H9 (cell line): ENCODE measurements at regions not wholly inside any gene's neighbourhood (a gene's known extent, or its start where the extent isn't known, plus 50 kb on each side); places are given as distances from the start of the nearest gene placed in this dataset.

Experiments used
- DNase-seq: peaks from one replicate; pipeline ENCODE4 v3.0.0-alpha.2; 2017
- H2AFZ ChIP-seq: one replicate; pipeline ENCODE4 v1.6.1; 2013; ENCODE audit warnings: mild to moderate bottlenecking, low read length, control low read depth, moderate library complexity
- H2AK5ac ChIP-seq: 2 replicates; pipeline ENCODE4 v1.6.1; 2013; ENCODE audit warnings: low read length, control low read depth, mixed read lengths; ENCODE audit not compliant: insufficient read length
- H2BK120ac ChIP-seq: one replicate; pipeline ENCODE4 v1.6.1; 2013; ENCODE audit warnings: low read depth, mild to moderate bottlenecking, low read length, control low read depth, inconsistent platforms; ENCODE audit not compliant: poor library complexity, severe bottlenecking
- H2BK12ac ChIP-seq: 2 replicates; pipeline ENCODE4 v1.6.1; 2013; ENCODE audit warnings: low read length, control low read depth, mixed read lengths, low read depth; ENCODE audit not compliant: insufficient read length
- H2BK15ac ChIP-seq: 2 replicates; pipeline ENCODE4 v1.6.1; 2013; ENCODE audit warnings: low read depth, low read length, control low read depth
- H2BK20ac ChIP-seq: one replicate; pipeline ENCODE4 v1.6.1; 2013; ENCODE audit warnings: low read depth, mild to moderate bottlenecking, low read length, control low read depth, inconsistent platforms; ENCODE audit not compliant: poor library complexity, severe bottlenecking
- H2BK5ac ChIP-seq: 2 replicates; pipeline ENCODE4 v1.6.1; 2013; ENCODE audit warnings: low read length, control low read depth, mixed read lengths; ENCODE audit not compliant: insufficient read length
- H3K14ac ChIP-seq: 2 replicates; pipeline ENCODE4 v1.6.1; 2013; ENCODE audit warnings: low read length, control low read depth; ENCODE audit not compliant: insufficient read depth
- H3K18ac ChIP-seq: 2 replicates; pipeline ENCODE4 v1.6.1; 2013; ENCODE audit warnings: low read depth, mild to moderate bottlenecking, mixed read lengths, low read length, control low read depth; ENCODE audit not compliant: insufficient read length
- H3K23ac ChIP-seq: 2 replicates; pipeline ENCODE4 v1.6.1; 2013; ENCODE audit warnings: low read length, control low read depth, mixed read lengths, low read depth; ENCODE audit not compliant: insufficient read length
- H3K23me2 ChIP-seq: 2 replicates; pipeline ENCODE4 v1.6.1; 2013; ENCODE audit warnings: low read depth, mild to moderate bottlenecking, mixed read lengths, low read length, control low read depth; ENCODE audit not compliant: insufficient read length, poor library complexity, severe bottlenecking
- H3K27ac ChIP-seq: 2 replicates; pipeline ENCODE4 v1.5.1; 2013; ENCODE audit warnings: low read length, control low read depth, mixed read lengths, low read depth; ENCODE audit not compliant: insufficient read length
- H3K27me3 ChIP-seq: 2 replicates; pipeline ENCODE4 v1.6.1; 2013; ENCODE audit warnings: low read length, control low read depth, inconsistent platforms; ENCODE audit not compliant: insufficient read depth
- H3K4ac ChIP-seq: 2 replicates; pipeline ENCODE4 v1.6.1; 2013; ENCODE audit warnings: low read depth, mild to moderate bottlenecking, control low read depth, inconsistent platforms, low read length, moderate library complexity
- H3K4me1 ChIP-seq: 2 replicates; pipeline ENCODE4 v1.6.1; 2013; ENCODE audit warnings: low read length, control low read depth, inconsistent platforms; ENCODE audit not compliant: insufficient read depth
- H3K4me2 ChIP-seq: 2 replicates; pipeline ENCODE4 v1.6.1; 2013; ENCODE audit warnings: low read length, control low read depth, mixed read lengths; ENCODE audit not compliant: insufficient read length, insufficient read depth
- H3K56ac ChIP-seq: 2 replicates; pipeline ENCODE4 v1.6.1; 2013; ENCODE audit warnings: low read depth, mild to moderate bottlenecking, mixed read lengths, low read length, control low read depth; ENCODE audit not compliant: insufficient read length
- H3K79me1 ChIP-seq: 2 replicates; pipeline ENCODE4 v1.6.1; 2013; ENCODE audit warnings: low read depth, mild to moderate bottlenecking, moderate library complexity, low read length, control low read depth, inconsistent platforms; ENCODE audit not compliant: insufficient read depth, poor library complexity, severe bottlenecking
- H3K79me2 ChIP-seq: 2 replicates; pipeline ENCODE4 v1.6.1; 2013; ENCODE audit warnings: low read length, control low read depth, inconsistent platforms; ENCODE audit not compliant: insufficient read depth
- H3K9ac ChIP-seq: 2 replicates; pipeline ENCODE4 v1.6.1; 2013; ENCODE audit warnings: low read length, control low read depth, mixed read lengths; ENCODE audit not compliant: insufficient read length; ENCODE audit errors: extremely low read depth
- H3K9me3 ChIP-seq: one replicate; pipeline ENCODE4 v1.6.1; 2013; ENCODE audit warnings: low read depth, low read length, inconsistent platforms; ENCODE audit not compliant: control insufficient read depth
- H3T11ph ChIP-seq: one replicate; pipeline ENCODE4 v1.6.1; 2013; ENCODE audit warnings: mild to moderate bottlenecking, low read length, control low read depth, inconsistent platforms
- H4K20me1 ChIP-seq: one replicate; pipeline ENCODE4 v1.6.1; 2013; ENCODE audit not compliant: control insufficient read depth, insufficient read length, insufficient read depth
- H4K5ac ChIP-seq: 2 replicates; pipeline ENCODE4 v1.6.1; 2013; ENCODE audit warnings: low read depth, mild to moderate bottlenecking, mixed read lengths, low read length, control low read depth; ENCODE audit not compliant: insufficient read length
- H4K8ac ChIP-seq: replicated peaks from 2 replicates; pipeline ENCODE4 v1.6.1; 2013; ENCODE audit warnings: low read length, control low read depth, mixed read lengths, low read depth; ENCODE audit not compliant: insufficient read length
- H4K91ac ChIP-seq: 2 replicates; pipeline ENCODE4 v1.6.1; 2013; ENCODE audit warnings: low read depth, mild to moderate bottlenecking, moderate library complexity, mixed read lengths, low read length, control low read depth; ENCODE audit not compliant: insufficient read length
- H3K27ac Mint-ChIP-seq, 3 experiments: 2 replicates in 2 of 3; 3 replicates in 1 of 3; pipeline ENCODE4 v1.8.0; 2020 to 2021; ENCODE audit warnings: mixed read lengths in 3 of 3, mild to moderate bottlenecking in 1 of 3, moderate library complexity in 1 of 3
- H3K27me3 Mint-ChIP-seq: 2 replicates; pipeline ENCODE4 v1.8.0; 2021; ENCODE audit warnings: low read depth, mild to moderate bottlenecking, moderate library complexity, mixed read lengths
- H3K36me3 Mint-ChIP-seq, 3 experiments: 2 replicates in 2 of 3; 3 replicates in 1 of 3; pipeline ENCODE4 v1.8.0; 2020 to 2021; ENCODE audit warnings: low read depth in 3 of 3, mixed read lengths in 3 of 3; ENCODE audit not compliant: insufficient read depth in 1 of 3
- H3K4me1 Mint-ChIP-seq, 2 experiments: 2 replicates each; pipeline ENCODE4 v1.8.0; 2020; ENCODE audit warnings: mixed read lengths in 2 of 2
- H3K4me3 Mint-ChIP-seq, 2 experiments: 2 replicates in 1 of 2; 3 replicates in 1 of 2; pipeline ENCODE4 v1.8.0; 2020 to 2021; ENCODE audit warnings: mild to moderate bottlenecking in 2 of 2, mixed read lengths in 2 of 2, moderate library complexity in 1 of 2
- H3K9me3 Mint-ChIP-seq, 2 experiments: 2 replicates in 1 of 2; 3 replicates in 1 of 2; pipeline ENCODE4 v1.8.0; 2020; ENCODE audit warnings: mild to moderate bottlenecking in 2 of 2, mixed read lengths in 2 of 2, moderate library complexity in 1 of 2
- CTCF ChIP-seq: fragments of 200-600 bp; sonication (generic); conservative IDR thresholded peaks from 3 replicates; pipeline ENCODE4 v1.8.0; 2021; ENCODE audit warnings: antibody characterized with exemption, mild to moderate bottlenecking
- WGBS: extraction: QIAGEN DNeasy Blood & Tissue Kit; methylation state at CpG from one replicate; pipeline ENCODE4 v1.1.7; 2013; ENCODE audit warnings: missing lambda C conversion rate, low lambda C conversion rate, mixed read lengths; ENCODE audit not compliant: insufficient read length; ENCODE audit errors: extremely low coverage; 5-methylcytosine and 5-hydroxymethylcytosine counted together

DNA sequence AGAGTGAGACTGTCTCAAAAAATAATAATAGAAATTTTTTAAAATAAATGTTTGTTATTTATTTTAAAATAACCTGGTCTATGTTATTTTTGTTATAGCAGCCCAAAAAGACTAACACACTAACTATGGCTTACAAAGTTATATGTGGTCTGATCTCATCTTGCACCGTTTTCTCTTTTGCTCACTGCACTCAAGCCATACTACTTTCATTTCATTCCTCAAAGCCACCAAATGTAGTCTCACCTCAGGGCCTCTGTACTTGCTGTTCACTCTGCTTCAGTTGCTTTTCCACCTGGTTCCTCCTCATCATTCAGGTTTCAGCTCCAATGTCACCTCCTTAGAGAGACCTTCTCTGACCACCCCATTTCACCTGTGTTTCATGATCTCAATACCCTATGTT is 55.2 kb upstream of the MDM1 start:
- Mint-ChIP-seq H3K27me3 (peaks cover 6% of the 10 kb centered on the region), H3K4me3 (no peak overlapping the region), H3K36me3 (peaks cover 2 to 9% (median 8%) of the 10 kb centered on the region in 3 experiments; a peak in 5 of 7 replicates), H3K4me1 (no peaks in the 10 kb centered on the region), H3K9me3 (peaks cover 11 to 12% of the 10 kb centered on the region in 2 experiments), H3K27ac (no peak overlapping the region)
- H4K20me1 ChIP-seq, result no peaks in the 10 kb centered on the region
- no peak overlapping the region for H3K14ac ChIP-seq
- no peak overlapping the region for H2BK5ac ChIP-seq
- H4K8ac ChIP-seq, result no peak overlapping the region
- no peak overlapping the region for H3K27ac ChIP-seq
- no peaks in the 10 kb centered on the region for H3K27me3 ChIP-seq
- no peak overlapping the region for H3K18ac ChIP-seq
- no peak overlapping the region for H2BK15ac ChIP-seq
- H2BK12ac ChIP-seq, result no peak overlapping the region
- H3T11ph ChIP-seq, result no peak overlapping the region
- H3K9me3 ChIP-seq, result no peaks in the 10 kb centered on the region
- no peak overlapping the region for H2BK120ac ChIP-seq
- no peak overlapping the region for H2BK20ac ChIP-seq
- TF ChIP-seq CTCF, result no peak
- H3K4me2 ChIP-seq, result no peak overlapping the region
- no peak overlapping the region for H3K9ac ChIP-seq
- no peak overlapping the region for H4K5ac ChIP-seq
- H2AFZ ChIP-seq, result no peak overlapping the region
- no peak overlapping the region for H2AK5ac ChIP-seq
- H3K23me2 ChIP-seq, result no peaks in the 10 kb centered on the region
- no CpG with 5 or more reads among the region's 1 CpG for WGBS
- no peaks in the 10 kb centered on the region for H3K79me2 ChIP-seq
- DNase-seq, result no peak
- no peaks in the 10 kb centered on the region for H3K4me1 ChIP-seq
- no peak overlapping the region for H4K91ac ChIP-seq
- H3K4ac ChIP-seq, result no peak overlapping the region
- no peak overlapping the region for H3K23ac ChIP-seq
- H3K79me1 ChIP-seq, result no peaks in the 10 kb centered on the region
- no peak overlapping the region for H3K56ac ChIP-seq
